OCI-LY1 (cell line): ENCODE measurements at regions not wholly inside any gene's neighbourhood (a gene's known extent, or its start where the extent isn't known, plus 50 kb on each side); places are given as distances from the start of the nearest gene placed in this dataset.

ENCODE experiments used
- H2AFZ ChIP-seq: fragments of 200-600 bp; sonication (generic), shearing (Covaris generic); 2 replicates; pipeline ENCODE4 v1.6.0; 2014; ENCODE audit warnings: antibody characterized with exemption, mild to moderate bottlenecking, low read length
- H3F3A ChIP-seq: fragments of 200-600 bp; sonication (generic), shearing (Covaris generic); 2 replicates; pipeline ENCODE4 v1.6.0; 2014; ENCODE audit warnings: mild to moderate bottlenecking, antibody characterized with exemption, low read length, moderate library complexity; ENCODE audit not compliant: insufficient read depth
- H3K27ac ChIP-seq: fragments of 200-600 bp; sonication (generic); 2 replicates; pipeline ENCODE4 v1.5.1; 2014; ENCODE audit warnings: low read length, mixed run types, mild to moderate bottlenecking, low read depth; ENCODE audit not compliant: poor library complexity, severe bottlenecking
- H3K27me3 ChIP-seq: fragments of 200-600 bp; sonication (generic); 2 replicates; pipeline ENCODE4 v1.6.0; 2014; ENCODE audit warnings: antibody characterized with exemption, mild to moderate bottlenecking, low read length, moderate library complexity; ENCODE audit not compliant: insufficient read depth
- H3K36me3 ChIP-seq: fragments of 200-600 bp; sonication (generic); 2 replicates; pipeline ENCODE4 v1.6.1; 2014; ENCODE audit warnings: mild to moderate bottlenecking, antibody characterized with exemption, low read length, moderate library complexity, mixed read lengths; ENCODE audit not compliant: insufficient read depth
- H3K4me1 ChIP-seq: fragments of 200-600 bp; sonication (generic); 2 replicates; pipeline ENCODE4 v1.5.1; 2014; ENCODE audit warnings: mild to moderate bottlenecking, low read length, moderate library complexity; ENCODE audit not compliant: insufficient read depth, severe bottlenecking
- H3K4me2 ChIP-seq: fragments of 200-600 bp; sonication (generic), shearing (Covaris generic); 2 replicates; pipeline ENCODE4 v1.6.1; 2014; ENCODE audit warnings: low read length
- H3K4me3 ChIP-seq: fragments of 200-600 bp; sonication (generic); 2 replicates; pipeline ENCODE4 v1.5.1; 2014; ENCODE audit warnings: low read length, low read depth, mild to moderate bottlenecking, mixed read lengths; ENCODE audit not compliant: poor library complexity, severe bottlenecking
- H3K79me2 ChIP-seq: fragments of 200-600 bp; shearing (Covaris generic); 2 replicates; pipeline ENCODE4 v1.6.1; 2016; ENCODE audit warnings: mixed run types, low read length, mixed read lengths; ENCODE audit not compliant: insufficient read depth
- H3K9ac ChIP-seq: fragments of 200-600 bp; sonication (generic), shearing (Covaris generic); 2 replicates; pipeline ENCODE4 v1.6.1; 2014; ENCODE audit warnings: mild to moderate bottlenecking, low read length, mixed read lengths
- H3K9me2 ChIP-seq: fragments of 200-600 bp; sonication (generic), shearing (Covaris generic); 2 replicates; pipeline ENCODE4 v1.6.1; 2014; ENCODE audit warnings: low read depth, mild to moderate bottlenecking, low read length, mixed read lengths
- H3K9me3 ChIP-seq: fragments of 200-600 bp; shearing (Covaris generic); 2 replicates; pipeline ENCODE4 v1.6.1; 2014; ENCODE audit warnings: low read length, mixed read lengths
- H4K20me1 ChIP-seq: fragments of 200-600 bp; sonication (generic), shearing (Covaris generic); 2 replicates; pipeline ENCODE4 v1.6.0; 2016; ENCODE audit warnings: mild to moderate bottlenecking, low read length; ENCODE audit not compliant: insufficient read depth
- EZH2 ChIP-seq: fragments of 200-600 bp; sonication (generic), shearing (Covaris generic); IDR thresholded peaks from 2 replicates; pipeline ENCODE4 v1.8.0; 2017; ENCODE audit warnings: borderline replicate concordance, mixed run types, mild to moderate bottlenecking, antibody characterized with exemption, low read length, moderate library complexity, mixed read lengths
- TF ChIP-seq, protein P1 (sequence below): fragments of 200-600 bp; sonication (generic), shearing (Covaris generic); IDR thresholded peaks from 2 replicates; pipeline ENCODE4 v1.5.1; 2017; ENCODE audit warnings: mild to moderate bottlenecking, antibody characterized with exemption, low read length, moderate library complexity, mixed read lengths

DNA sequence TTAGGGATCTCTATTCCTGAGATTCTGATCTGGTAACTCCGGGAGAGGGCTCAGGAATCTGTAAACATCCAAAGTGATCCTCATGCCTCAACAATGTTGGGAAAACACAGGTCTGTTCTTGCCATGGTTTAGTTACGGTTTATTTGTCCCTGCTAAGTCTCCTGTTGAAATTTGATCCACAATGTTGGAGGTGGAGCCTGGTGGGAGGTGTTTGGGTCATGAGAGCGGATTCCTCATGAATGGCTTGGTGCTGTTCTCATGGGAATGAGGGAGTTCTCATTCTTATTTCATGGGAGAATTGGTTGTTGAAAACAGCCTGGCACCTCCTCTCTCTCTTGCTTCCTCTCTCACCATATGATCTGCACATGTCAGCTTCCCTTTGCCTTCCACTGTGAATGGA lies 608.6 kb upstream of the GOT2 start:
- Histone ChIP-seq H3F3A (no peaks in the 10 kb centered on the region), H3K9me3 (no peaks in the 10 kb centered on the region), H3K27ac (no peak overlapping the region), H3K9ac (no peak overlapping the region), H4K20me1 (no peaks in the 10 kb centered on the region), H3K4me2 (no peak overlapping the region), H3K36me3 (no peaks in the 10 kb centered on the region), H3K79me2 (no peaks in the 10 kb centered on the region), H2AFZ (no peak overlapping the region), H3K9me2 (no peaks in the 10 kb centered on the region), H3K4me1 (no peaks in the 10 kb centered on the region), H3K4me3 (no peak overlapping the region), H3K27me3 (no peaks in the 10 kb centered on the region)
- TF ChIP-seq, protein P1, sequence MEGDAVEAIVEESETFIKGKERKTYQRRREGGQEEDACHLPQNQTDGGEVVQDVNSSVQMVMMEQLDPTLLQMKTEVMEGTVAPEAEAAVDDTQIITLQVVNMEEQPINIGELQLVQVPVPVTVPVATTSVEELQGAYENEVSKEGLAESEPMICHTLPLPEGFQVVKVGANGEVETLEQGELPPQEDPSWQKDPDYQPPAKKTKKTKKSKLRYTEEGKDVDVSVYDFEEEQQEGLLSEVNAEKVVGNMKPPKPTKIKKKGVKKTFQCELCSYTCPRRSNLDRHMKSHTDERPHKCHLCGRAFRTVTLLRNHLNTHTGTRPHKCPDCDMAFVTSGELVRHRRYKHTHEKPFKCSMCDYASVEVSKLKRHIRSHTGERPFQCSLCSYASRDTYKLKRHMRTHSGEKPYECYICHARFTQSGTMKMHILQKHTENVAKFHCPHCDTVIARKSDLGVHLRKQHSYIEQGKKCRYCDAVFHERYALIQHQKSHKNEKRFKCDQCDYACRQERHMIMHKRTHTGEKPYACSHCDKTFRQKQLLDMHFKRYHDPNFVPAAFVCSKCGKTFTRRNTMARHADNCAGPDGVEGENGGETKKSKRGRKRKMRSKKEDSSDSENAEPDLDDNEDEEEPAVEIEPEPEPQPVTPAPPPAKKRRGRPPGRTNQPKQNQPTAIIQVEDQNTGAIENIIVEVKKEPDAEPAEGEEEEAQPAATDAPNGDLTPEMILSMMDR = no peak
- TF ChIP-seq EZH2 = no peak

GRCh38 chr16:59341368-59341767 lies 607.3 kb upstream of the GOT2 start:
- Histone ChIP-seq H3K9ac (no peak overlapping the region), H3K9me2 (no peaks in the 10 kb centered on the region), H3K36me3 (no peaks in the 10 kb centered on the region), H3K9me3 (no peaks in the 10 kb centered on the region), H3K27me3 (no peaks in the 10 kb centered on the region), H4K20me1 (no peaks in the 10 kb centered on the region), H3K79me2 (no peaks in the 10 kb centered on the region), H3K27ac (no peak overlapping the region), H3K4me1 (no peaks in the 10 kb centered on the region), H2AFZ (no peak overlapping the region), H3F3A (no peaks in the 10 kb centered on the region), H3K4me2 (no peak overlapping the region), H3K4me3 (no peak overlapping the region)
- TF ChIP-seq, protein P1 = no peak
- TF ChIP-seq EZH2 = no peak

DNA sequence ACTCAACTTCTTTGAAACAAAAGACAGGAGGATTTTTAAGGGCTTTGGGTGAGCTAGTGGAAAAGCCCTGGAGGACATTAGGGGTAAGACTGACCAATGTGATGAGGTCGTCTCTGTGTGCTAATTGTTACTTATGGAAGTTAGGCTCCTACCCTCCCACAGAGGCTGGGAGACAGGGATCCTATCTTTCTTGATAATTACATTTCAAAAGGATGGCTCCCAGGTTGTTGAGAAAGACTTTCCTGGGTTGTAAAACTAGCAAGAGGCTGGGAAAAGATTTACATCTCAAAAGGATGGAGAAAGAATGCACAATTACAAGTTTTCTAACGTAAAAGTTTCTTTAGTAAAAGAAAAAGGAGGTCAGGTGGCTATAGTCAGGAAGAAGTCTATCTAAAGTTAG lies 605.8 kb upstream of the GOT2 start:
- H2AFZ ChIP-seq = no peak overlapping the region
- H4K20me1 ChIP-seq = no peaks in the 10 kb centered on the region
- no peaks in the 10 kb centered on the region for H3K4me1 ChIP-seq
- no peak for TF ChIP-seq EZH2
- TF ChIP-seq, protein P1 = no peak
- no peaks in the 10 kb centered on the region for H3K9me3 ChIP-seq
- no peaks in the 10 kb centered on the region for H3F3A ChIP-seq
- no peak overlapping the region for H3K4me2 ChIP-seq
- no peak overlapping the region for H3K27ac ChIP-seq
- H3K9ac ChIP-seq = no peak overlapping the region
- H3K36me3 ChIP-seq = no peaks in the 10 kb centered on the region
- no peaks in the 10 kb centered on the region for H3K27me3 ChIP-seq
- no peaks in the 10 kb centered on the region for H3K79me2 ChIP-seq
- H3K9me2 ChIP-seq = no peaks in the 10 kb centered on the region
- H3K4me3 ChIP-seq = no peak overlapping the region
